AG08396 (cell line): ENCODE measurements at regions not wholly inside any gene's neighbourhood (a gene's known extent, or its start where the extent isn't known, plus 50 kb on each side); places are given as distances from the start of the nearest gene placed in this dataset.
"Not testable (repeated sequence)": the region's sequence is repeated elsewhere in the genome, so short reads cannot be mapped to it uniquely, and the experiment has no call there.

ENCODE experiments used
- DNase-seq: peaks from one replicate; pipeline ENCODE4 v3.0.0; 2012; ENCODE audit warnings: low spot score, mixed read lengths

GRCh38 chr5:103860327-103860726, 297.7 kb upstream of the NUDT12 start:
- no peak for DNase-seq

GRCh38 chr5:103858367-103858766, 295.8 kb upstream of the NUDT12 start:
- not testable (repeated sequence) for DNase-seq

GRCh38 chr5:103851091-103851490, 288.5 kb upstream of the NUDT12 start:
- no peak for DNase-seq

GRCh38 chr5:103849934-103850333, 287.3 kb upstream of the NUDT12 start:
- peak; percentile 31 for DNase-seq

GRCh38 chr5:103847060-103847459, 284.5 kb upstream of the NUDT12 start:
- peak; percentile 5 for DNase-seq

- no peak for DNase-seq
Measured at GRCh38 chr5:103842936-103843335, 280.3 kb upstream of the NUDT12 start.

GRCh38 chr5:103840600-103840999, 278.0 kb upstream of the NUDT12 start:
- DNase-seq = no peak

GRCh38 chr5:103834216-103834615, 271.6 kb upstream of the NUDT12 start:
- no peak for DNase-seq

- DNase-seq = no peak
Measured at GRCh38 chr5:103829585-103829984, 267.0 kb upstream of the NUDT12 start.

- DNase-seq = no peak
Measured at GRCh38 chr5:103827976-103828375, 265.4 kb upstream of the NUDT12 start.

- no peak for DNase-seq
Measured at GRCh38 chr5:103821361-103821760, 258.8 kb upstream of the NUDT12 start.

- DNase-seq = peak; percentile 42
Measured at GRCh38 chr5:103808464-103809106, 246.0 kb upstream of the NUDT12 start.

GRCh38 chr5:103804711-103805110, 242.1 kb upstream of the NUDT12 start:
- no peak for DNase-seq

GRCh38 chr5:103801681-103802080, 239.1 kb upstream of the NUDT12 start:
- DNase-seq = no peak

- no peak for DNase-seq
Measured at GRCh38 chr5:103800741-103801495, 238.3 kb upstream of the NUDT12 start.

GRCh38 chr5:103793595-103794182, 231.1 kb upstream of the NUDT12 start:
- DNase-seq = no peak

GRCh38 chr5:103785569-103785968, 223.0 kb upstream of the NUDT12 start:
- no peak for DNase-seq

- no peak for DNase-seq
Measured at GRCh38 chr5:103783669-103784068, 221.1 kb upstream of the NUDT12 start.

- peak; percentile 10 for DNase-seq
Measured at GRCh38 chr5:103780794-103781193, 218.2 kb upstream of the NUDT12 start.

GRCh38 chr5:103774721-103775120, 212.1 kb upstream of the NUDT12 start:
- DNase-seq = peak; percentile 21

- no peak for DNase-seq
Measured at GRCh38 chr5:103772248-103772647, 209.7 kb upstream of the NUDT12 start.

GRCh38 chr5:103764403-103764802, 201.8 kb upstream of the NUDT12 start:
- DNase-seq = no peak

- DNase-seq = no peak
Measured at GRCh38 chr5:103758996-103759395, 196.4 kb upstream of the NUDT12 start.
